NCI-H82 treated with DMSO at 0.1 percent for 48 hours (cell line): ENCODE measurements at regions not wholly inside any gene's neighbourhood (a gene's known extent, or its start where the extent isn't known, plus 50 kb on each side); places are given as distances from the start of the nearest gene placed in this dataset.

Source experiments
- DNase-seq: peaks from one replicate; lab custom pipeline; 2025; ENCODE audit not compliant: unreplicated experiment; lab: John Stamatoyannopoulos, UW

- no peak for DNase-seq
These were observed 528.5 kb upstream of the MGMT start for GRCh38 chr10:128938558-128938957.

- DNase-seq: no peak
These were observed 527.0 kb upstream of the MGMT start for GRCh38 chr10:128940081-128940480.

- DNase-seq: no peak
These were observed 523.9 kb upstream of the MGMT start for GRCh38 chr10:128943111-128943510.

- no peak for DNase-seq
These were observed 521.6 kb upstream of the MGMT start for GRCh38 chr10:128945398-128945797.

- no peak for DNase-seq
These were observed 516.7 kb upstream of the MGMT start for GRCh38 chr10:128950159-128950915.

- no peak for DNase-seq
These were observed 516.1 kb upstream of the MGMT start for GRCh38 chr10:128950916-128951275.

- DNase-seq: no peak
These were observed 514.2 kb upstream of the MGMT start for GRCh38 chr10:128952856-128953255.

GRCh38 chr10:128956149-128956548 is 510.9 kb upstream of the MGMT start:
- no peak for DNase-seq

GRCh38 chr10:128957221-128957620 is 509.8 kb upstream of the MGMT start:
- DNase-seq: no peak

- DNase-seq: no peak
These were observed 508.0 kb upstream of the MGMT start for GRCh38 chr10:128958834-128959690.

GRCh38 chr10:128959746-128960145 is 507.3 kb upstream of the MGMT start:
- no peak for DNase-seq

- DNase-seq: no peak
These were observed 506.5 kb upstream of the MGMT start for GRCh38 chr10:128960517-128960916.

GRCh38 chr10:128962182-128962581 is 504.9 kb upstream of the MGMT start:
- DNase-seq: no peak

- no peak for DNase-seq
These were observed 503.6 kb upstream of the MGMT start for GRCh38 chr10:128963211-128964099.

- DNase-seq: no peak
These were observed 503.0 kb upstream of the MGMT start for GRCh38 chr10:128964100-128964403.

- DNase-seq: no peak
These were observed 498.9 kb upstream of the MGMT start for GRCh38 chr10:128967980-128968756.

GRCh38 chr10:128969551-128969950 is 497.5 kb upstream of the MGMT start:
- DNase-seq: no peak

- no peak for DNase-seq
These were observed 495.5 kb upstream of the MGMT start for GRCh38 chr10:128971374-128972035.

GRCh38 chr10:128972036-128972405 is 495.0 kb upstream of the MGMT start:
- DNase-seq: no peak

GRCh38 chr10:128973221-128973620 is 493.8 kb upstream of the MGMT start:
- no peak for DNase-seq
